RWPE1 (cell line): ENCODE measurements at regions not wholly inside any gene's neighbourhood (a gene's known extent, or its start where the extent isn't known, plus 50 kb on each side); places are given as distances from the start of the nearest gene placed in this dataset.

ENCODE experiments used
- CTCF ChIA-PET: fragments of 350-600 bp; sonication (Branson Sonifier 250); formaldehyde crosslinking; extraction: SDS; loops from one replicate; lab custom pipeline; 2021; lab: Yijun Ruan, JAX
- POLR2A ChIA-PET: fragments of 400-600 bp; formaldehyde crosslinking; extraction: SDS; loops from one replicate; lab custom pipeline; 2020; ENCODE audit warnings: antibody characterized with exemption; ENCODE audit not compliant: low non-redundant PET; lab: Yijun Ruan, JAX
- DNase-seq: peaks from one replicate; pipeline ENCODE4 v3.0.0; 2012; ENCODE audit warnings: low spot score
- H3K27ac ChIP-seq: fragments of 450-650 bp; 2 replicates; pipeline ENCODE4 v1.5.1; 2017
- TF ChIP-seq, protein P1 (sequence below): fragments of 450-650 bp; conservative IDR thresholded peaks from 2 replicates; pipeline ENCODE4 v1.5.1; 2017; ENCODE audit warnings: low read depth, mild to moderate bottlenecking

DNA sequence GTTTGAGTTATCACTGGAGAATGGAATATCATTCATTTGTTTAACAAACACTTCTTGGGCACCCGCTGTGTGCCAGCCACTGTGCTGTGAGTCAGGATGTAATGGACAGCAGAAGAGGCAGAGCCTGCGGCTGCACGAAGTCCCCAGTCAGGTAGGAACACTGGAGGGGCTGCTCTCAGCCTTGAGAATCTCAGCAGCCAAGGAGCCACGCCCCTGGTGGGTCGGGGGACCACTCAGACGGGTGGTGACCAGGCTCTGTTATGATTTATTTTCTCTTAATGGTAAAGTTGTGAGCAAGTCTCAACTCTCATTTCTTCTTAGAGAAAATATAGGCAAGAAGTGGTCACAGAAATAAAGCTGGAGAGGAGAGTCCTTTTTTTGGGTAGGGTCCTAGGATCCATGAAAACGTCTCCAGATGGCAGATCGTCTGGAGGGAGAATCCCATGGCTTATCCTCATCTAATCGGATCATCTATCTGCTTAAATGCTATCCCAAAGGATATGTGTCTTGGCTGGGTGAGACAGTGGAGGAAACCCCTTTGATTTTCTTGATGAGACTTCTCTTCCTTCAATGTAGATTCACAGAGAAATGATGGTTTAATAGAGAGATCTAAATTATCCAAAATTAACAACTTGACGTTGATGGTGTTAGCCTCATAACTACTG lies 129.1 kb upstream of the LGALSL start:
- POLR2A ChIA-PET: no interaction called here
- CTCF ChIA-PET: interaction anchor here (1.0 kb wide), 1 partner anchor 276 kb away, joined by 3 read pairs; no protein-coding TSS in a partner anchor
- H3K27ac ChIP-seq: no peak overlapping the region
- DNase-seq: no peak
- TF ChIP-seq, protein P1, sequence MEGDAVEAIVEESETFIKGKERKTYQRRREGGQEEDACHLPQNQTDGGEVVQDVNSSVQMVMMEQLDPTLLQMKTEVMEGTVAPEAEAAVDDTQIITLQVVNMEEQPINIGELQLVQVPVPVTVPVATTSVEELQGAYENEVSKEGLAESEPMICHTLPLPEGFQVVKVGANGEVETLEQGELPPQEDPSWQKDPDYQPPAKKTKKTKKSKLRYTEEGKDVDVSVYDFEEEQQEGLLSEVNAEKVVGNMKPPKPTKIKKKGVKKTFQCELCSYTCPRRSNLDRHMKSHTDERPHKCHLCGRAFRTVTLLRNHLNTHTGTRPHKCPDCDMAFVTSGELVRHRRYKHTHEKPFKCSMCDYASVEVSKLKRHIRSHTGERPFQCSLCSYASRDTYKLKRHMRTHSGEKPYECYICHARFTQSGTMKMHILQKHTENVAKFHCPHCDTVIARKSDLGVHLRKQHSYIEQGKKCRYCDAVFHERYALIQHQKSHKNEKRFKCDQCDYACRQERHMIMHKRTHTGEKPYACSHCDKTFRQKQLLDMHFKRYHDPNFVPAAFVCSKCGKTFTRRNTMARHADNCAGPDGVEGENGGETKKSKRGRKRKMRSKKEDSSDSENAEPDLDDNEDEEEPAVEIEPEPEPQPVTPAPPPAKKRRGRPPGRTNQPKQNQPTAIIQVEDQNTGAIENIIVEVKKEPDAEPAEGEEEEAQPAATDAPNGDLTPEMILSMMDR: no peak

DNA sequence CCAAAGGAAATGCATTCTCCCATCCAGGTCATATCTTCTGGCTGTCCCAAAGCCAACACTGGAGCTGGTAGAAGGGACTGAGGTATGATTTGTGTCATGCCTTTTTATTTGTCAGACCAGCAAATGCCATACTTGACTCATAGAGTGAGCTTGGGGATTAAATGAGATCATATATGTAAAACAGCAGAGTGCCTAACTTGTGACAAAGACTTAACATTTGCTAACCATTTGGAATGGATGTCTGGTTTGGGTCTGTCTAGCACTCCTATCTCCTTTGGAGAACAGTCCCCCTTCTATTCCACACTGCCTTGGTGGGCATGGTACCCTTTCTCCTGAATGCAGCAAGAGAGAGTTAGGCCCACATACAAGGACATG lies 128.5 kb upstream of the LGALSL start:
- CTCF ChIA-PET: interaction anchor here (0.6 to 1.0 kb wide), 3 partner anchors 13 to 277 kb away, joined by 3 read pairs; no protein-coding TSS in a partner anchor
- no peak for DNase-seq
- H3K27ac ChIP-seq: no peak overlapping the region
- TF ChIP-seq, protein P1: no peak
- POLR2A ChIA-PET: no interaction called here

DNA sequence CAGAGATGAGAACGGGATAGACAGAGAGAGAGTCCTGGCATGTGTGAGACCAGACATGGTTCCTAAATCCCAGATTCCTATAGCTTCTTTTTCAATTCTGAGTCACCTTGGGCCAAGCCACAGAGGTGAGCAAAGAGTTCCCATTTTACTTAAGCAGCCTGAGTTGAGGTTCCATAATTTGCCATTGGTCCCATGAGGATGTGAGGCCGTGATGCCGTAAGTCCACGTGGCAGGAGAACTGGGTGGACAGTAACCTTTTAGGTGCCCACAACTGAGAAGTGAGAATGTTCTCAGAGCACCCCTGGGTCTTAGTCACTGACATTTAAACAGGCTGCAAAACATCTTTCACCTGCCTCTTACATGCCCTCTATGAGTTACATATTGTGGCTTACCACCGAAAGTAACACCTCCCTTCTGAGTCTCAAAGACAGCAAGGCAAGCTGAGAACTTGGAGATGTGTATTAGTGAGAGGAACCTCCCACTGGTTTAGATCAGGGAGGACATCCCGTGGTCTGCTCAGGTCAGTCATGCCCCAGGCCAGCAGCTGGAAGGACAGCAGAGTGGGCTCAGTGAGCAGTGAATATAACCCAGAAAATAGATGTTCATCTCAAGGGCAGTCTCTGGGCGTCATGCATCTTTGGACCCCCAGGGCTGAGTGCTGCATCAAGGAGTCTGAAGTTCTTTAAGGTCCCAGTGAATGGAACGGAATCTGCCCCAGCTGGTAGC lies 127.9 kb upstream of the LGALSL start:
- POLR2A ChIA-PET: no interaction called here
- DNase-seq: no peak
- TF ChIP-seq, protein P1: no peak
- CTCF ChIA-PET: interaction anchor here (0.6 to 5.9 kb wide), 4 partner anchors 13 to 277 kb away, joined by 3 to 61 read pairs (median 3); no protein-coding TSS in a partner anchor
- H3K27ac ChIP-seq: no peak overlapping the region

DNA sequence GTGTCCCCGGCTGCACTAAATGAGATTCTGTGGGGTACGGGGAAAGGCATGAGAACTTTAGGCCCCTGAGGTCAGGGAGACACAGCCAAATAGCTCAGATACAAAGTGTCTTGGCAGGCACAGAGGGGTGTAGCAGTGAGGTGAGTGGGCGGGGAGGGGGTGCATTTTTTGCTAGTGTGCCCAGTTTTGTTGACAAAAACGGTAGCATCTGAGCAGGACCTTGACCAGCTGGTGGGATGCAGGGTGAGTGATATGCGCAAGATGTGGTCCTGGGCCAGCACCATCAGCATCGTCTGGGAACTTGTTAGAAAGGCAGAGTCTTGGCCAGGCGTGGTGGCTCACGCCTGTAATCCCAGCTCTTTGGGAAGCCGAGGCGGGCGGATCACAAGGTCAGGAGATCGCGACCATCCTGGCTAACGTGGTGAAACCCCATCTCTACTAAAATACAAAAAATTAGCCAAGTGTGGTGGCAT lies 127.3 kb upstream of the LGALSL start:
- TF ChIP-seq, protein P1: no peak
- H3K27ac ChIP-seq: no peak overlapping the region
- POLR2A ChIA-PET: no interaction called here
- CTCF ChIA-PET: interaction anchor here (5.8 to 5.9 kb wide), 2 partner anchors 162 to 277 kb away, joined by 61 to 64 read pairs; no protein-coding TSS in a partner anchor
- DNase-seq: no peak

DNA sequence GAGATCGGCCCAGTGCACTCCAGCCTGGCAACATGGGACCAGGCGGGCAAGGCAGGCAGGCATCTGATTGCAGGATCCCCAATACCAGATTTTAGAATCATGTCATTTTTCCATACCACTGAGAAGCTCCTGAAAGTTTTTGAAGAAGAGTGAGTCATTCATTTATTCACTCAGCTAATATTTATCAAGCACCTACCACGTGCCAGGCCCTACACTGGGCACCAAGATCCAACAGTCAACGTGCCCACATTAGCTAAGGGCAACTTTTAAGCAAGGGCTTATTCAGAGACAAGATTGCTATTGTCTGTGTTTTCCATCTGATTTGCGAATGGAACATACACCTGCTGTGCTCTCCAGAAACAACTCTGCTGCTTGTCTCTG lies 126.8 kb upstream of the LGALSL start:
- TF ChIP-seq, protein P1: no peak
- ChIA-PET POLR2A (interaction anchor here (0.7 kb wide), 1 partner anchor 183 kb away, joined by 3 read pairs; no protein-coding TSS in a partner anchor), CTCF (interaction anchor here (0.6 to 5.9 kb wide), 7 partner anchors 14 to 278 kb away, joined by 3 to 64 read pairs (median 4); no protein-coding TSS in a partner anchor)
- H3K27ac ChIP-seq: no peak overlapping the region
- no peak for DNase-seq
